Stimulated activated CD4-positive, alpha-beta T cell treated with anti-CD3 and anti-CD28 coated beads, Interleukin-12 subunit alpha, Interleukin-12 subunit beta, amount 100 ng/mL, for 24 hours (primary cell): ENCODE measurements at regions not wholly inside any gene's neighbourhood (a gene's known extent, or its start where the extent isn't known, plus 50 kb on each side); places are given as distances from the start of the nearest gene placed in this dataset.

Experiments used
- DNase-seq, 2 experiments: peaks; one replicate each; pipeline ENCODE4 v3.0.0-alpha.2; 2020; ENCODE audit warnings: low read depth in 2 of 2

DNA sequence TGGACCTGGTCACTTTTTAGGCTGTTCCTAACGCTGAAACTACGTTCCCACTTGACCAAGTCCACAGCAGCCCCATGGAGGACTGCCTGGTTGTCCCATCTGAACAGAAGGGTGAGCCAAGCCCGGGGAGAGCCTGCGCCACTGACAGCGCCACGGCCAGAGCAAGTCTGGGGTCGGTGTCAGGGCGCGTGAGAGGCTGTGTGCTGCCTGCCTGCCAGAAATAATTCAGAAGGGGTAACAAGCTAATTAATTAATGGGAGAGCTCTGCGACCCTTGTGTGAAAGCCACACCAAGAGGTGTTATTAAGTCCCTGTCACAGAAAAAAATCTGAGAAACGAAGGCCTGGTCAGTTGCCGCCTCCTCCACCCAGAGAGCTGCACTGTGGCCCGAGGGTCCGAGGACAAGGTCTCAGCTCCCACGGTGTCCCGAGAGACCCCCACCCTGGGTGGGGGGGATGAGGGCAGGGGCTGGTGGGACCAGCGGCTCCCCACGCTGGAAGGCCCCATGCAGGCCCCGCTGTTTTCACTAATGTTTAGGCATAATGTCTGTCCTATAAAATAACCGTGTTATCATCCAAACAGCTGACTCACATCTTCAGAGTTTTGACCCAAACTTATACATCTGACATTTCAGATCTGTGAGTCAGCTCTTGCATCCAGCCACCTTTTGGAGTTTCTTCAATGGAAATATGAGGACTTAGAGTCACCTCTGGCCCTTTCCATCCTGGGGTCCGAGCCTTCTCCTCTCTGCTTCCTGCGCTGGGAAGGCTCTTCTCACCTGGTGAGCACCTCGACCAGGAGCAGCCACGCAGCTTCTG lies 58.5 kb downstream of the DLL1 start:
- no peak for DNase-seq

DNA sequence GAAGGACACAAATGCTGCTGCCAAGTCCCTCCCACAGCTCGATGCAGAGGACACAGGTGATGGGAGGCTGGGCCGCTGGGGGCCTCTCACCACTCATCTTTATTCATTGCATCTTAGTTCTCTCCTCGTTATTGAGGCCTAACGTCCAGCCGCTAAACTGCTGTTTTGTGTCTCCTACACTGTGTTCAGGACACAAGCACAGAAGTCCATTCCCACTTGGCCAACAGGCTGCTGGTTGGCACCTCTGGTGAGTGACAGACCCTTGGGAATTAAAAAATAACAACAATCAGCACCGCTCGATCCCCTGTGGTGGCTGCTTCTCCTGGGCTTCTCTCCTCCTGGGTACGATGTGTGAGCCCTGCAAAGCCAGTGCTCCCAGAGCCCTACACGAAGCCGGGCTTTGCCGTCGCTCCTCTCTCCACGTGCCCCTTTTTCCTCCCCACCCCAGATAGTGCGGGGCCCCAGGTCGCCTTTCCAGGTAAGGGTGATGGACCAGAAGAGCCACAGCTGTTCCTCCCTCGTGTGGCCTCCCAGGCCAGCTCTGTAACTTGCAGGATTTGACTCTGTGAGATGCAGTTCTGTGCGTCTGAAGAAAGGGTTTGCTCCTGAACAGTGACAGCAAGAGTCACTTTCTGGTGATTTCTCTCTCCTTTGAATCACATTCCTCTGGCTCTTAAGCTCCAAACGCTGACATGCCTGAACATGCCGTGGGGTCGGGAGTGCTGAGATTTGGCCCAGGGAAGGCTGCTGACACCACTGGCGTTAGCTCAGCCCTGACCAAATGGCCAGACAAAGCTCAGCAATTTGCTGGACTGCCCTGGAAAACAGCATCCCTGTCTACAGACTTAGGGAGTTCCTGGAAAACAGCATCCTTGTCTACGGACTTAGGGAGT lies 59.3 kb downstream of the DLL1 start:
- DNase-seq = no peak

DNA sequence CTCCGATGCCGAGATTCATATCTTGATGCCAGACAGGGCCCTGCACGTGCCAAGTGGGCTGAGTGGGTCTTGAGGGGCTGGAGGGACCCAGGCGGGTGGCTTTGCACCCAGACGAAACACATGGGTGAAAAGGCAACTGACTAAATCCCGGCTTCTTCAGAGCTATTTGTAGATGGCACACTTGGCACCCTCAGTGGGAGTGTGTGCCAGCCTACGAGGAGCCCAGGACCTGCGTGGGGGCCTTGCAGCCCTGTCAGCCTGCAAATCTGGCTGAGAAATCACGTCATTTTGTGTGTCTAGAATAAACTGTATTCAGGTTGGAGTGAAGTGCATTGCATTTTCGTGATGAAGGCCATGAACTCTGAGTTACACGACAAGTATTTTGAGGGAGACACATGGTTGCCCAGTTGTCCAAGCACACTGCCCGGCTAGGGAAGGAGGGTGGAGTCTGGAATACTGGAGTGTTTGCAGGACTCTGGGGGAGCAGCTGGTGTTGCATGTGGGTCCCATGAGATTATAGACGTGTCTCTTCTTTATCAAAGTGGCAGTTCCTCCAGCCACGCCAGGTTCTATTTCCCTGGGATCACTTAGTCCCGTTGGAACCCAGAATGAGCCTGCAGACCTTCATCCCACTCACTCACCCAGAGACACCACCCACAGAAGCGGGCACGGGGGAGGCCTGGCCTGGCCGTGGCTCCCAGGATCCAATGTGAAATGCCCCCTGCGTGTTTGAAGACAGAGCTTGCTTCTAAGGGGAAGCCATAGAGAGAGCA lies 60.2 kb downstream of the DLL1 start:
- DNase-seq = no peak

DNA sequence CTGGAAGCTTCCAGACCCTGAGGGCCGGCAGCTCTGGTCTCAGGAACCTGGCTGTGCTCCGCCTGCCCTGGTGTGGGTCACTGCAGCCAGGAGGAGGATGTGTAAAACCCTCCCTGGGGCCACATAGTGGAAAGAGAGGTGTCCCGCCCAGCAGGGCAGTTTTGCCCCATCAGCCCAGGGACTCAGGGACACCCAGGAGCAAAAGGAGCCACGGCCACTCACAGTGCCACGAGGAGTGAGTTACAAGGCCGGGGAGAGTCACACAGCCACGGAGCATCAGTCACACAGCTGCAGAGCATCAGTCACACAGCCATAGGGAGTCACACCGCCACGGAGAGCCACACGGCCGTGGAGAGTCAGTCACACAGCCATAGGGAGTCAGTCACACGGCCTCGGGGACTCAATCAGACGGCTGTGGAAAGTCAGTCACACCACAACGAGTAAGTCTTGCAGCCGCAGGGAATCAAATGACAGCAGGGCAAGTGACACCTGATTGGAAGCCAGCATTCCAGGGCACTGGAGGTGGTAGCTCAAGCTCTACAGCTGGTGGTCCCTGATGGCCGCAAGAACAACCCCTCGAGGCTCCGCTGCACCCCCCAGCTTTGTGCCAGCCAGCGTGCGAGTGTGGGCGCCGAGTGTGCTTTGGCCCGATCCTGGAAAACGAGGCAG lies 60.9 kb downstream of the DLL1 start:
- DNase-seq = no peak

DNA sequence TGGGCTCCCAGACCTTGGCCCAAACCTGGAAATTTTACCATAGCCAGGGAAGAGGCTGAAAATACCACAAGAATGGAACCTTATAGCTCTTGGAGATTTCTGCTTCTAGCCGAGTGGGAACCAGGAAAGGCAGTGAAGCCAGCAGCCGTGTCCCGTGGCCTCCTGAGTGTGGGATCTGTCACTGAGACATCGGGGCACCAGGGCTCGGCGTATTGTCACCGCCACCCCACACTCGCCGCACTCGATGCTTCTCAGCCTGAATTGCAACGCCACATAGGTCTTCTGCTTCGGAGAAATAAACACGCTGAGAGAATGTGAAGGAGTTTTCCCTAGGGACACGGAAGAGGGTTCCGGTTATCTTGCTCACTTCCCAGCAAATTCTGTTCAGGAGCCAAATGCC lies 61.5 kb downstream of the DLL1 start:
- no peak for DNase-seq

DNA sequence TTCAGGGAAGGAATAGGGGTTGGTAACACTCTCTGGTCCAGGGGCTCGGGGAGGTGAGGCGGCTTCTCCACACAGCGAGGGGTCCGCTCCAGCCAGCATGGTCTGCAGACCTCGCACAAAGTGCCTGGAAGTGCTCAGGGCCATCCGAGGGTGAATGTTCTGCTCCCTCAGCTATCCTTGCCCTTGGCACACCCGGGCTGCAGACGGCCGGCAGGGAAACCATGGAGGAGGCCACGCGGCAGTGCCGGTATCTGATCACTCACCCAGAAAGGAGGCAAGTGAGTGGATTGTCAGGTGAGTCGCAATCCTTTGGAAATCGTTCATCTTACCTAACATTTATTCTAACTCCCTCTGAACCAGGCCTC lies 62.0 kb downstream of the DLL1 start:
- DNase-seq = no peak

DNA sequence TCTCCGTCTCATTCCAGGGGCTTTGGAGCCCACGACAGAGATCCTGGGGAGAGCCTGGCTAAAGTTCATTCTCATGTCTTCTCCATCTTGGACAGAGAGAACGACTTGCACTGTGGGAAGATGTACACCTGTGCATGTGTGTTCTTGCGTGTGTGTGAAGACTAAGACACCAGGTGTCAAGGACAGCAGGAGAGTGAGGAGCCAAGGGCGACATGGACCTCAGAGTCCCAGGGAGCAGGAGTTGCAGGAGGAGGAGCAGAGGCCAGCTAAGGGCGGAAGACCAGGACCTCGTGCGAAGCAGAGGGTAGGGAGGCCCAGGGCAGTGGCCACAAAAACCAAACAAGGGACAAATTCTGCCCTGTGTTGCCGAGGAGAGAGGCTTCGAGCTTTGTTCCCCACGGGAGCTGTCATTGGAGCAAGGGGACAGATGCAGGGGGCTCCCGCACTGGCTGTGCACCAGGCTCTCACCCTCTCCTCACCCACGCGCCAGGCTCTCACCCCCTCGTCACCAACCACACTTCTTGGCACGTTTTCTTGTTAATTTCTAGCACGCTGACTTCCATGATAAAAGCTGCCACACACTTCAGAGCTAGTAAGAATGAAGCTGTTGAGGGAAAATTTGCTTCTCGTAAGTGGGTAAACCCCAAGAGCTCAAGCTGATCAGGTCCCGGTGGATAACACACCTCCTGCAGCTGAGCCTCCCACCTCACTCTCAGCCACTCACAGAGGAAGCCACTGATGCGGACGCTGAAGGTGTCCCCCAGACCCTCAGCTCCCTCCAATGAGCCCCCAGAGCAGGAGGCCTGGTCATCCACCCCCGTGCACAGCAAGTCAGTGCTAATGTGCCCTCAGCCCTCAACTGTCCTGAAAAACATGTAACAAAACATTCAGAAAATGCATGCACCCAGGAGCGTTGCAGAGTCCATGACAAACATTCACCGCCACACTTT lies 62.6 kb downstream of the DLL1 start:
- DNase-seq = no peak

DNA sequence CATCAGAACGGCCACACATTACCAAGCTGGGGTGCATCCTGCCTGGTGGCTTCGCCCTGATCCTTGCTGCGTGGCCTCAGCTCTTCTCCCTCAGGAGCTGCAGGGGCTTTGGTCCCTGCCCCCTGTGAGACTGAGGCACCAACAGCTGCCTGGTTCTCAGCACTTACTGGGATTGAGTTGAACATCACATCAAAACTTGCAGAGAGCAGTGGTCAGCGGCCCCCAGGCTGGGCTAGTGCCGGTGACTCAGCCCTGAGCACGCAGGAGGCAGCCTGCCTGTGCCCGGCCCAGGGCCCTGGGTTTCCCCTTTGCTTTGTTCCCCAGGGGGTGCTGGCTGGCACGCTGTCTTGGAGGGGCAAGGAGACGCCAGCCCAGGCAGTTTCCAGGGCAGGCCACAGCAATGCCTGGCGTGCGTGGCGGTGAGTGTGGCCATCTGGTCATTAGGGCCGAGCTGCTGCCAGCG lies 63.3 kb downstream of the DLL1 start:
- no peak for DNase-seq

DNA sequence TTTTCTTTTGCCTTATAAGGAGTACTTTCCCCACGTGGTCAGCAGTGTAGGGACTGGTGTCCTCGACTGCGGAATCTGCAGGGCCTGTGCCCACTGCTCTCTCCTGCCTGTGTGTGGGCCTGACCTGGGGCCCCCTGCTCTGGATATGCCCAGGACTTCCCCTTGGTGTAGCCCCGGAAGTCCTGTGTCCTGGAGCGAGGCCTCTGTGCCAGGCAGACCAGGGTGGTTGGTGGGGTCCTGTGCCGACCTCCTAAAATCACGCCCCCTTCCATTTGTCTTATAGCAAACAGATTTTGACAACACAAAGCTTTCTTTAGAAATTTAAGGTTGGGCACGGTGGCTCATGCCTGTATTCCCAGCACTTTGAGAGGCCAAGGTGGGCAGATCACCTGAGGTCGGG lies 64.2 kb downstream of the DLL1 start:
- no peak for DNase-seq

DNA sequence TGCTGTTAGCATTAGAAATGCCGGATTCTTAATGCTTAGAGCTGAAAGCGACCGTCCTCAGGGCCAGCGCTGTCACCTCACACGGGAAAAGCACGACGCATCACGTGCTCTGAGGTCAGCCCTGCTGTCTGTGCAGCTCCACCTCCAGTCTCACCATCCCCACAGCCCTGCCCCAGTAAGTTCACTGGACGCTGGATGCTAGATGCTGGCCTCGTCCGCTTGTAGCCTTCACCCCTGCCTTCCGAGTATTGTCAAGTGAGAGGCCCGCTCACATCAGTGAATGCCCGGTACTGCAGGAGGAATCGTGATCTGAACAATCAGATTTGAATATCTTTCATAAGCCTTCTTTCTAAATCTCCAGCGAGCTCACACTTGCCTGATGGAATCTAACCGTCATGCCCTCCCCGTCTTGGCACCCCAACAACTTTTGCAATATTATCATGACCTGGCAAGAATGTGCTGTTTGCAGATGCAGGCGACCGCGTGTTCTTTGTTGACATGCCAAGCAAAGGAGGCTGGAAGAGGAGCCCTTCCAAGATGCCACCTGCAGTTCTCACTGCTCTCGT lies 64.9 kb downstream of the DLL1 start:
- DNase-seq = no peak

DNA sequence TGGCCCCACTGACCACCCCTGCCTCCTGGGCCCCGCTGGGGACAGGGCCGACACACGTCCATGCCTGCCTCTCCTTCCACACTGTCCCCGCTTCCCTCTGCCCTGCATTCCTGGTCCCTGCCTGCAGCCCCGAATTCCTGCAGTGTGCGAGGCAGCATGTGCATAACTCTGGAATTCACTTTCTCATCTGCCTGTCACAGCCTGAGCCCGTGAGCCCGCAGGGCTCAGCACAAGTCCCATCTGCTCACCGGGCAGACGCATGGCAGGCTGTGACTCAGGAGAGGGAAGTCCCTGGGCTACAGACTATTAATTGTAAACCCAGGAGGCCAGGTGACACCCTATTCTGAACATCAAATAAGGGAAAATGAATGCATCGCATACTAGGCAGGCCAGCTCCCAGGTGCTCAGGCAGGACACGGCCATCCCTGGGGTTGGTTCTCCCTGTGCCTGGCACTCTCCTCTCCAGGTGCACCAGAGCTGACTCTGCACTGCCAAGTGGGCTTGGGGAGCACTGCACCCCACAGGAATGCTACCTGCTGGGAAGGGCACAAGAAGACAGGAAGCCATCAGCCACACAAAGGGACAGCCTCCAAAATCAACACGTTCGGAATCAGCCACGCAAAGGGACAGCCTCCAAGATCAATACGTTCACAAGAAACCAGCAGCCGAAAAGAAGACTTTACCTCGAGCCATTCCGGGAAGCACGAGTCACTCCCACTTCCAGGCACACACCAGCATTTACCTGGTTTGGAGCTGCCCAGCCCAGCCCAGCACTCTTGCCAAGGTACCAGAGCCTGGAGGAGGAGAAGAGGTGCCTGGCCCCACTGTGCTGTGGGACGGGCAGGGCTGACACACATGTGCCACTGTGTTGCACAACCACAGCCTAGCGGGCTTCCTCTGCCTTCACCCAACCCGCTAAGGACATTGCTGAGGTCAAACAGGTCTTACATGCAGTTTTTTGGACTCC lies 65.9 kb downstream of the DLL1 start:
- DNase-seq = no peak

DNA sequence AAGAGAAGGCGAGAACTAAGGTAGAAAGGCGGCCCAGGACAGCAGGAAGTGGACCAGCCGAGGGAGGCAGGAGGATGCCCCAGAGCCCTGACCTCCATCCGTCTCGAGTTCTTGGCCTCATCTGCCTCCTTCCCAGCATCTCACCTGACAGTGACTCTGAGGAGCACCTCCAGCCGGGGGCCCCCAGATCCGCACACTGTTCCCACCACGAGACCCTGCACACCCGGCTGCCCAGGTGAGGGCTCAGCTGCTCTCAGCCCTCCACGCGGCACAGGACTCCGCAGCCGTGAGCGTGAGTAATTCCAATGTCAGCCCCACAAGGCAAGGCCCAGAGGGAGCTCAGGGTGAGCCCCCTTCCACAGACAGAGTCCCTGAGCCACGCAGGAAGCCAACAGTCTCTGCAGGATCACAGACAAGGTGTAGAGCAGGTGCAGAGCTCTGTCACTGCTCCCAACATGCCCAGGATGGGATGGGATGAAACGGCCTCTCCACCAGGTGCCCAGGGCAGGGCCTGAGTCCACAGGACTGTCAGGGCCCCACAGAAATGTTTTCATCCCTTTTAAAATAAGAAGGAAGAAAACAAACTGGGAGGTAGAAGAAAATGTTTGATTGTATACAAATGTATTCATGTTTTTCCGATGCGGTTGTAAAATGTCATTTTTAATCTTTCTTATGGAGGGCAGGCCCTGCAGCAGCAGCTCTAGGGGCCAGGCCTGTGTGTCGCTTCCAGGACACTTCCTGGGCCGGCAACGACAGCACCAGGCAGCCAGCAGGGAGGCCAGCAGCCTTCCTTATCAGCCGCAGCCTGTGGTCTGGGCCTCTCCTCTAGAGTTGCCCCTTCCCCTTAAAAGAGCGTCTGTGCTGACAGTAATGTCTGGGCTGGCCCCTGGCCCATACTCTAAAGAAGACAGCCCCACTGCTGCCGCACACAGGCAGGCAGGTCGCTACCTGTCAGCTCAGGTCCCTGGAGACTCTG lies 66.9 kb downstream of the DLL1 start:
- DNase-seq = no peak

DNA sequence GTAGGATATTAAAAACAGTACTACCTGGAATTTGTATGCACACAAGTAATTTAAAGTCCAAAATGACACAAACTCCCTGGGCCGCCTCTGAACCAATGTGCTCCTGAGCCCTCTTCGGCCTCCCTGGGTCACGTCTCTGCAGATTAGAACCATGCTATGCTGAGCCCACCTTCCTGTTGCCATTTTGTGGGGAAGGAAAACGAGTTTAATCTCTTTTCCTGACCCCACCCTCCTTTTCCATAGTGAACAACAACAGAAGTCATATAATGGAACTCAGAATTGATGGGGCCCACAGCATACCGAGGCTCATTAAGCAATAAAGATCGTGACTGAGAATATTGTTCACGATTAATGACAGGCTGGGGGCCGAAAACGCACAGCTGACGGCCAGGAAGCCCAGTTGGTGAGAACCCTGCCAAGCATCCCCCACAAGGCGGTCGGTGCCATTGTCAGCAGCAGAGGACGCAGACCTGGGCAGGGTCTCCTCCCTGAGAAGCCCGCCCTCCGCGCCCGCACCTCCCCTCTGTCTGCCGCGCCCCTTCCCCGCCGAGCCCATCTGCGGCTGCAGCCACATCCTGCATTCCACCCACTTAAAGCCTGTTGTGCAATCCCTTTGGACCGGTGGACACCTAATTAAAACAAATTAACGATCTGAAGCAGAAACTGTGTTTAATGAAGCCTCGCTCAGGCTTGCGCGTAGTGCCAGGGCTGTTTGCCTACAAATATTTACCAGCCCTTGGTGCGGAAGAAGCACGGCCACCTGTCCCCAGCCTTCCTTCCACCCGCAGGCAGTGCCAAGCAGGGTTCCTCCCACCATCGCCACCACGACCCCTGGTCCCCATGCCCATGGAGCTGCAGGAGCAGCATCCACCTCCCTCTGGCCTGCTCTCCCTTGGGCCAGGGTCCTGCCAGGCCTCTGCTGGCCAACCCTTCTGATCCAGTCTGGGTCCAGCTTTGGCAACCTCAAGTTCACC lies 68.1 kb downstream of the DLL1 start:
- no peak for DNase-seq

DNA sequence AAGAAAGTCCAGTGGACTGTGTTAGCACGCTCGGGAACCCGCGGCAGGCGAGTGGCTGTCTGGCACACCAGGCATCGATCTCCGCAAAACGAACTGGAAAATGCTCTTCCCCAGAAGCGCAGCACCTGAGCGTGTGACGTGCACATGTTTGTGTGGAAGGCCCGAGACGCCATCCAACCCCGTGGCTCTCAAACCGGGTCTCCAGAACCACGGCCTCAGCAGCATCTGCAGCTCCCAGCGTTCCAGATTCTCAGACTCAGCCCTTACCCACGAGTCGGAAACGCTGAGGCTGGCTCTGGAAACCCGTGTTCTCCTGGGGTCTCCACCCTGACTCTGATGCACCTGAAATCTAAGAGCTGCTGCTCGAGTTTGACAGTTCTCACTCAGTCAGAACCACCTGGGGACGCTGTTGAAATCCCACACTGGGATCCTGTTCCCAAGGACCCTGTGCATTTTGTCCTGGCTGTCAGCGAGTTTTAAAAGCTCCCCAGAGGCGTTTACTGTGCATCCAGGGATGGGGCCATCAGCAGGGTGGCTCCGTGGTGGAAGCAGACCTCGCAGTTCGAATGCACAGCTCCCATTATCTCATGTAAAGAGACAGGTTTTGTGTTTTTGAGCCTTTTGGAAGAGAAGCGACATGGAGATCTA lies 69.0 kb downstream of the DLL1 start:
- DNase-seq = no peak

DNA sequence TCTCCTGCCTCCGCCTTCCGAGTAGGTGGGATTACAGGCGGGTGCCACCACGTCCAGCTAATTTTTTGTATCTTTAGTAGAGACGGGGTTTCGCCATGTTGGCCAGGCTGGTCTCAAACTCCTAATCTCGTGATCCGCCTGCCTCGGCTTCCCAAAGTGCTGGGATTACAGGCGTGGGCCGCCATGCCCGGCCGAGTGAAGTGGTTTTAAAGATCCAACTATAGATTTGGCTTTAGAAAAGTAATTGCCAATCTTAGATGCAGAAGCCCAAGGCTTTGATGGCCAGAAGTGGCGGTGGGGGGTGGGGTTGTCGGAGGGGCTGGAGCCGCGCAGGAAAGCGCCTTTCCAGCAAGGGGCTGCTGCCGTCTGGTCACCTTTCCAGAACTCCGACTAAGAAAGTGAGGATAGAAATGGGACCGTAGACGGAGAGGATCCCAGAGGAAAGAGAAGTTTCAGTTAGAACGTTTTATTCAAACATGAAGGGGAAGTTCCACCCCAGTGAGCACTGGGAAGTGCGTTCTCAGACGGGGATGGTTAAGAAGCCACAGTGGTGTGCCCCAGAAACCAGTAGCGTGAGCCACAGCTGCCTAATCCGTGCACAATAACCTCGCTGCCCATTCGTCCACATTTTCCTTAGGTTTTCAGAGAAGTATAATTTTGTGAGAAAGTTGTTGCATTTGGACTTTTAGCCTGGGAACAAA lies 69.7 kb downstream of the DLL1 start:
- no peak for DNase-seq
